ENCODE measurements at regions not wholly inside any gene's neighbourhood (a gene's known extent, or its start where the extent isn't known, plus 50 kb on each side); places are given as distances from the start of the nearest gene placed in this dataset.

GRCh38 chr1:164360265-164360664, 198.7 kb upstream of the PBX1 start:
- TF ChIP-seq, protein P1, sequence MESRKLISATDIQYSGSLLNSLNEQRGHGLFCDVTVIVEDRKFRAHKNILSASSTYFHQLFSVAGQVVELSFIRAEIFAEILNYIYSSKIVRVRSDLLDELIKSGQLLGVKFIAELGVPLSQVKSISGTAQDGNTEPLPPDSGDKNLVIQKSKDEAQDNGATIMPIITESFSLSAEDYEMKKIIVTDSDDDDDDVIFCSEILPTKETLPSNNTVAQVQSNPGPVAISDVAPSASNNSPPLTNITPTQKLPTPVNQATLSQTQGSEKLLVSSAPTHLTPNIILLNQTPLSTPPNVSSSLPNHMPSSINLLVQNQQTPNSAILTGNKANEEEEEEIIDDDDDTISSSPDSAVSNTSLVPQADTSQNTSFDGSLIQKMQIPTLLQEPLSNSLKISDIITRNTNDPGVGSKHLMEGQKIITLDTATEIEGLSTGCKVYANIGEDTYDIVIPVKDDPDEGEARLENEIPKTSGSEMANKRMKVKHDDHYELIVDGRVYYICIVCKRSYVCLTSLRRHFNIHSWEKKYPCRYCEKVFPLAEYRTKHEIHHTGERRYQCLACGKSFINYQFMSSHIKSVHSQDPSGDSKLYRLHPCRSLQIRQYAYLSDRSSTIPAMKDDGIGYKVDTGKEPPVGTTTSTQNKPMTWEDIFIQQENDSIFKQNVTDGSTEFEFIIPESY (IDR thresholded peaks at IDR 0.05; ENCODE audit: extremely low read depth, insufficient replicate concordance, low read length) = no peak
- no peak for TF ChIP-seq CTCF (IDR thresholded peaks at IDR 0.05 in 2 of 3, conservative IDR thresholded peaks at IDR 0.05 in 1 of 3; ENCODE audit: borderline replicate concordance in 1 of 3, insufficient read depth in 1 of 3, low read depth in 2 of 3, low read length in 2 of 3)
- no peak for TF ChIP-seq ELF1 (IDR thresholded peaks at IDR 0.05; ENCODE audit: borderline replicate concordance, low read depth)

Data from HCT116 (cell line).